ENCODE measurements at regions not wholly inside any gene's neighbourhood (a gene's known extent, or its start where the extent isn't known, plus 50 kb on each side); places are given as distances from the start of the nearest gene placed in this dataset.

GRCh38 chr7:15947754-15948153 lies 261.3 kb upstream of the MEOX2 start:
- TF ChIP-seq USF2 (IDR thresholded peaks at IDR 0.05; ENCODE audit: low read depth, low read length) (no peak), CTCF (conservative IDR thresholded peaks at IDR 0.05; ENCODE audit: low read depth, low read length) (no peak)
